Parathyroid adenoma (tissue), 2 donors: ENCODE measurements at regions not wholly inside any gene's neighbourhood (a gene's known extent, or its start where the extent isn't known, plus 50 kb on each side); places are given as distances from the start of the nearest gene placed in this dataset.

Experiments used
- H2AFZ ChIP-seq: fragments of 300-600 bp; sonication (generic); one replicate; pipeline ENCODE4 v1.7.0; 2017; ENCODE audit warnings: antibody characterized with exemption, mild to moderate bottlenecking
- H3K27ac ChIP-seq: fragments of 300-600 bp; sonication (generic); one replicate; pipeline ENCODE4 v1.7.0; 2017
- H3K27me3 ChIP-seq: fragments of 300-600 bp; sonication (generic); one replicate; pipeline ENCODE4 v1.7.0; 2017; ENCODE audit warnings: low read length; ENCODE audit not compliant: control insufficient read depth, insufficient read depth
- H3K36me3 ChIP-seq: fragments of 300-600 bp; sonication (generic); one replicate; pipeline ENCODE4 v1.7.0; 2017; ENCODE audit warnings: low read length; ENCODE audit not compliant: control insufficient read depth, insufficient read depth
- H3K4me1 ChIP-seq: fragments of 300-600 bp; sonication (generic); one replicate; pipeline ENCODE4 v1.7.0; 2017; ENCODE audit warnings: control low read depth
- H3K4me2 ChIP-seq: fragments of 300-600 bp; sonication (generic); one replicate; pipeline ENCODE4 v1.7.0; 2017; ENCODE audit warnings: low read length
- H3K4me3 ChIP-seq: fragments of 300-600 bp; sonication (generic); one replicate; pipeline ENCODE4 v1.7.0; 2017; ENCODE audit warnings: low read depth, low read length
- H3K79me2 ChIP-seq: fragments of 300-600 bp; sonication (generic); one replicate; pipeline ENCODE4 v1.7.0; 2017; ENCODE audit warnings: control low read depth
- H3K9ac ChIP-seq: fragments of 300-600 bp; sonication (generic); one replicate; pipeline ENCODE4 v1.7.0; 2017; ENCODE audit warnings: mild to moderate bottlenecking
- H3K9me3 ChIP-seq: fragments of 300-600 bp; sonication (generic); one replicate; pipeline ENCODE4 v1.7.0; 2017; ENCODE audit warnings: low read length; ENCODE audit not compliant: control insufficient read depth
- CTCF ChIP-seq: fragments of 300-600 bp; sonication (generic); IDR thresholded peaks from one replicate; pipeline ENCODE4 v1.7.0; 2017; ENCODE audit warnings: antibody characterized with exemption, mild to moderate bottlenecking
- donor health status: primary hyperparathyroidism.

GRCh38 chr20:24052599-24053275 lies 64.2 kb upstream of the GGTLC1 start:
- Histone ChIP-seq H3K4me1 (no peaks in the 10 kb centered on the region), H3K27ac (no peak overlapping the region), H3K79me2 (no peaks in the 10 kb centered on the region), H3K36me3 (no peaks in the 10 kb centered on the region), H2AFZ (no peak overlapping the region), H3K27me3 (no peaks in the 10 kb centered on the region), H3K9ac (no peak overlapping the region), H3K4me3 (no peak overlapping the region), H3K4me2 (no peak overlapping the region), H3K9me3 (no peaks in the 10 kb centered on the region)
- TF ChIP-seq CTCF: no peak

GRCh38 chr20:24051160-24051559 lies 62.6 kb upstream of the GGTLC1 start:
- Histone ChIP-seq H3K36me3 (no peaks in the 10 kb centered on the region), H3K9ac (no peak overlapping the region), H3K27me3 (no peaks in the 10 kb centered on the region), H3K4me1 (no peaks in the 10 kb centered on the region), H2AFZ (no peak overlapping the region), H3K27ac (no peak overlapping the region), H3K79me2 (no peaks in the 10 kb centered on the region), H3K4me3 (no peak overlapping the region), H3K4me2 (no peak overlapping the region), H3K9me3 (no peaks in the 10 kb centered on the region)
- TF ChIP-seq CTCF: no peak

- no peak overlapping the region for H3K4me2 ChIP-seq
- H3K4me3 ChIP-seq: no peak overlapping the region
- H3K9ac ChIP-seq: no peak overlapping the region
- no peak overlapping the region for H3K27ac ChIP-seq
- no peaks in the 10 kb centered on the region for H3K79me2 ChIP-seq
- no peak for TF ChIP-seq CTCF
- H3K27me3 ChIP-seq: no peaks in the 10 kb centered on the region
- H3K36me3 ChIP-seq: no peaks in the 10 kb centered on the region
- no peaks in the 10 kb centered on the region for H3K9me3 ChIP-seq
- H3K4me1 ChIP-seq: no peaks in the 10 kb centered on the region
- no peak overlapping the region for H2AFZ ChIP-seq
Measured at GRCh38 chr20:24050119-24050518, 61.5 kb upstream of the GGTLC1 start.

GRCh38 chr20:24049081-24049480 lies 60.5 kb upstream of the GGTLC1 start:
- no peak overlapping the region for H3K27ac ChIP-seq
- no peaks in the 10 kb centered on the region for H3K27me3 ChIP-seq
- H2AFZ ChIP-seq: no peak overlapping the region
- no peaks in the 10 kb centered on the region for H3K9me3 ChIP-seq
- no peak overlapping the region for H3K4me3 ChIP-seq
- H3K4me2 ChIP-seq: no peak overlapping the region
- no peaks in the 10 kb centered on the region for H3K36me3 ChIP-seq
- H3K79me2 ChIP-seq: no peaks in the 10 kb centered on the region
- no peak for TF ChIP-seq CTCF
- no peak overlapping the region for H3K9ac ChIP-seq
- H3K4me1 ChIP-seq: no peaks in the 10 kb centered on the region

GRCh38 chr20:24048024-24048611 lies 59.5 kb upstream of the GGTLC1 start:
- Histone ChIP-seq H3K9ac (no peak overlapping the region), H3K4me1 (no peaks in the 10 kb centered on the region), H3K27ac (no peak overlapping the region), H3K79me2 (no peaks in the 10 kb centered on the region), H3K36me3 (no peaks in the 10 kb centered on the region), H3K27me3 (no peaks in the 10 kb centered on the region), H3K9me3 (no peaks in the 10 kb centered on the region), H2AFZ (no peak overlapping the region), H3K4me2 (no peak overlapping the region), H3K4me3 (no peak overlapping the region)
- TF ChIP-seq CTCF: no peak
